H1 (cell line): ENCODE measurements at regions not wholly inside any gene's neighbourhood (a gene's known extent, or its start where the extent isn't known, plus 50 kb on each side); places are given as distances from the start of the nearest gene placed in this dataset.

Source experiments
- CTCF ChIP-seq, 3 experiments: IDR thresholded peaks; 1 replicate in 2 of 3; 2 replicates in 1 of 3; pipeline versions ENCODE4 v1.5.1 to v1.6.1; 2011; ENCODE audit warnings: low read length in 3 of 3, mild to moderate bottlenecking in 3 of 3, inconsistent platforms in 2 of 3, low read depth in 1 of 3, moderate library complexity in 1 of 3; ENCODE audit not compliant: insufficient read depth in 1 of 3; ENCODE audit errors: control extremely low read depth in 1 of 3
- EP300 ChIP-seq, 2 experiments: IDR thresholded peaks; 1 replicate in 1 of 2; 2 replicates in 1 of 2; pipeline ENCODE4 v1.6.1; 2011 to 2012; ENCODE audit warnings: low read depth in 2 of 2, low read length in 2 of 2, mild to moderate bottlenecking in 2 of 2, borderline replicate concordance in 1 of 2, inconsistent platforms in 1 of 2, moderate library complexity in 1 of 2
- HDAC2 ChIP-seq, 2 experiments: fragments of 300-600 bp in 1 of 2; sonication (generic) in 1 of 2; IDR thresholded peaks; 2 replicates each; pipeline ENCODE4 v1.6.1; 2011 to 2012; ENCODE audit warnings: low read depth in 2 of 2, low read length in 2 of 2, mild to moderate bottlenecking in 2 of 2, moderate library complexity in 2 of 2, borderline replicate concordance in 1 of 2, inconsistent platforms in 1 of 2
- HDAC6 ChIP-seq: IDR thresholded peaks from one replicate; pipeline ENCODE4 v1.7.1; 2012; ENCODE audit warnings: low read depth, mild to moderate bottlenecking, inconsistent platforms, low read length, moderate library complexity
- JUND ChIP-seq: IDR thresholded peaks from 2 replicates; pipeline ENCODE4 v1.6.1; 2011; ENCODE audit warnings: mild to moderate bottlenecking, improper control_type of control experiment, low read length
- MAX ChIP-seq: IDR thresholded peaks from 2 replicates; pipeline ENCODE4 v1.6.1; 2012; ENCODE audit warnings: inconsistent platforms
- POLR2AphosphoS5 ChIP-seq: IDR thresholded peaks from 2 replicates; pipeline ENCODE4 v1.6.1; 2011; ENCODE audit warnings: low read depth, low read length
- RAD21 ChIP-seq, 2 experiments: IDR thresholded peaks in 1 of 2; conservative IDR thresholded peaks in 1 of 2; 2 replicates each; pipeline ENCODE4 v1.6.1; 2011; ENCODE audit warnings: low read depth in 2 of 2, low read length in 2 of 2, improper control_type of control experiment in 1 of 2, inconsistent platforms in 1 of 2, mild to moderate bottlenecking in 1 of 2, moderate library complexity in 1 of 2
- SRF ChIP-seq: IDR thresholded peaks from 2 replicates; pipeline ENCODE4 v1.6.1; 2011; ENCODE audit warnings: mild to moderate bottlenecking, low read depth, low read length, moderate library complexity
- TBP ChIP-seq: IDR thresholded peaks from 2 replicates; pipeline ENCODE4 v1.6.1; 2011; ENCODE audit warnings: low read depth, low read length, improper control_type of control experiment
- ZNF274 ChIP-seq: IDR thresholded peaks from 2 replicates; pipeline ENCODE4 v1.7.0; 2012; ENCODE audit warnings: low read length, borderline replicate concordance; ENCODE audit errors: extremely low read depth

- TF ChIP-seq POLR2AphosphoS5 (no peak), RAD21 (IDR thresholded peaks at IDR 0.05 in 1 of 2, conservative IDR thresholded peaks at IDR 0.05 in 1 of 2; ENCODE audit: low read depth in 2 of 2, low read length in 2 of 2) (no peak), CTCF (IDR thresholded peaks at IDR 0.05; ENCODE audit: control extremely low read depth in 1 of 3, insufficient read depth in 1 of 3, low read depth in 1 of 3, low read length in 3 of 3) (no peak), ZNF274 (no peak), HDAC2 (IDR thresholded peaks at IDR 0.05; ENCODE audit: borderline replicate concordance in 1 of 2, low read depth in 2 of 2, low read length in 2 of 2) (no peak), JUND (no peak), HDAC6 (no peak), EP300 (IDR thresholded peaks at IDR 0.05; ENCODE audit: borderline replicate concordance in 1 of 2, low read depth in 2 of 2, low read length in 2 of 2) (no peak), TBP (no peak), MAX (no peak), SRF (no peak)
Observed at GRCh38 chr3:86251781-86252180, 739.2 kb downstream of the VGLL3 start.
